Ramos (cell line): ENCODE measurements at regions not wholly inside any gene's neighbourhood (a gene's known extent, or its start where the extent isn't known, plus 50 kb on each side); places are given as distances from the start of the nearest gene placed in this dataset.
"Not testable (repeated sequence)": the region's sequence is repeated elsewhere in the genome, so short reads cannot be mapped to it uniquely, and the experiment has no call there.

Source experiments
- in situ Hi-C: fragments of 300-500 bp; cut with MboI; formaldehyde crosslinking; loops from one replicate; pipeline ENCODE4 v1.14.3; 2022; ENCODE audit warnings: low sequenced_read_pairs; ENCODE audit not compliant: unreplicated experiment

- in situ Hi-C loops = no loop called here
These were observed 87.5 kb upstream of the KIF26B start for GRCh38 chr1:245067257-245067656.

GRCh38 chr1:245062741-245063305 is 92.0 kb upstream of the KIF26B start:
- in situ Hi-C loops = no loop called here

- in situ Hi-C loops = not testable (repeated sequence)
These were observed 93.0 kb upstream of the KIF26B start for GRCh38 chr1:245061808-245062207.

- in situ Hi-C loops = no loop called here
These were observed 94.0 kb upstream of the KIF26B start for GRCh38 chr1:245060684-245061374.

- in situ Hi-C loops = no loop called here
These were observed 94.9 kb upstream of the KIF26B start for GRCh38 chr1:245059806-245060424.

GRCh38 chr1:245058882-245059281 is 95.9 kb upstream of the KIF26B start:
- in situ Hi-C loops = no loop called here

- in situ Hi-C loops = no loop called here
These were observed 96.3 kb upstream of the KIF26B start for GRCh38 chr1:245058436-245058835.

- in situ Hi-C loops = no loop called here
These were observed 97.9 kb upstream of the KIF26B start for GRCh38 chr1:245056913-245057312.

GRCh38 chr1:245056296-245056695 is 98.5 kb upstream of the KIF26B start:
- in situ Hi-C loops = not testable (repeated sequence)

GRCh38 chr1:245055752-245056151 is 99.0 kb upstream of the KIF26B start:
- in situ Hi-C loops = no loop called here

- in situ Hi-C loops = no loop called here
These were observed 100.1 kb upstream of the KIF26B start for GRCh38 chr1:245054507-245055270.

GRCh38 chr1:245054105-245054504 is 100.7 kb upstream of the KIF26B start:
- in situ Hi-C loops = no loop called here

- in situ Hi-C loops = no loop called here
These were observed 102.5 kb upstream of the KIF26B start for GRCh38 chr1:245052258-245052657.

GRCh38 chr1:245051349-245052221 is 103.2 kb upstream of the KIF26B start:
- in situ Hi-C loops = no loop called here

GRCh38 chr1:245046769-245047168 is 108.0 kb upstream of the KIF26B start:
- in situ Hi-C loops = loop anchor here (10.0 kb wide), 1 partner anchor 442 kb away; no protein-coding TSS in a partner anchor

- in situ Hi-C loops = loop anchor here (10.0 kb wide), 1 partner anchor 442 kb away; no protein-coding TSS in a partner anchor
These were observed 108.5 kb upstream of the KIF26B start for GRCh38 chr1:245046315-245046714.

GRCh38 chr1:245045087-245045881 is 109.5 kb upstream of the KIF26B start:
- in situ Hi-C loops = loop anchor here (10.0 kb wide), 1 partner anchor 440 kb away; no protein-coding TSS in a partner anchor

GRCh38 chr1:245043611-245043940 is 111.2 kb upstream of the KIF26B start:
- in situ Hi-C loops = loop anchor here (5.0 to 10.0 kb wide), 2 partner anchors 246 to 439 kb away; no protein-coding TSS in a partner anchor
